Ovary (tissue), 7 donors: ENCODE measurements at regions not wholly inside any gene's neighbourhood (a gene's known extent, or its start where the extent isn't known, plus 50 kb on each side); places are given as distances from the start of the nearest gene placed in this dataset.
"Not testable (repeated sequence)": the region's sequence is repeated elsewhere in the genome, so short reads cannot be mapped to it uniquely, and the experiment has no call there.

Experiments
- DNase-seq, 5 donors: peaks; one replicate each; pipeline ENCODE4 v3.0.0-alpha.2; 2019 to 2020
- H3K27ac ChIP-seq, 2 donors: fragments of 200-600 bp; one replicate each; pipeline versions ENCODE4 v1.5.1 to v1.8.0; 2019 to 2022
- H3K27me3 ChIP-seq: fragments of 200-600 bp; one replicate; pipeline ENCODE4 v1.8.0; 2022
- H3K36me3 ChIP-seq: fragments of 200-600 bp; sonication (generic); one replicate; pipeline ENCODE4 v1.5.1; 2019
- H3K4me1 ChIP-seq: one replicate; pipeline ENCODE4 v1.8.1; 2013; ENCODE audit warnings: mild to moderate bottlenecking, moderate library complexity; ENCODE audit not compliant: insufficient read depth
- H3K4me3 ChIP-seq: fragments of 200-600 bp; sonication (generic); one replicate; pipeline ENCODE4 v1.5.1; 2017
- H3K9me3 ChIP-seq, 2 donors: fragments of 200-600 bp in 1 of 2; sonication (generic) in 1 of 2; one replicate each; pipeline versions ENCODE4 v1.5.1 to v1.8.1; 2013 to 2019; ENCODE audit warnings: mild to moderate bottlenecking in 1 of 2, moderate library complexity in 1 of 2
- CTCF ChIP-seq, 3 donors: fragments of 450-650 bp in 2 of 3; fragments of 200-600 bp in 1 of 3; IDR thresholded peaks; one replicate each; pipeline versions ENCODE4 v1.5.1 to v1.8.0; 2016 to 2022; ENCODE audit warnings: antibody characterized with exemption in 3 of 3, mild to moderate bottlenecking in 1 of 3
- EP300 ChIP-seq: sonication (generic); formaldehyde crosslinking; IDR thresholded peaks from one replicate; pipeline ENCODE4 v1.6.1; 2017; ENCODE audit warnings: antibody characterized with exemption
- POLR2A ChIP-seq: fragments of 450-650 bp; IDR thresholded peaks from one replicate; pipeline ENCODE4 v1.6.1; 2017; ENCODE audit warnings: antibody characterized with exemption, mild to moderate bottlenecking, moderate library complexity
- WGBS, 3 donors: extraction: QIAGEN DNeasy Blood & Tissue Kit in 1 of 3; methylation state at CpG; one replicate each; pipeline versions ENCODE4 v1.1.5 to v1.1.7; 2013 to 2017; 5-methylcytosine and 5-hydroxymethylcytosine counted together
- intact Hi-C, 4 donors: fragments of 100-400 bp; cut with DNase I; formaldehyde crosslinking; loops; one replicate each; pipeline versions ENCODE4 v1.11.0 to v1.15.1; 2022 to 2023
- donor health status: DM: no; HTN: no; CAD: no; lungs with moderate emphysema.
- donor health status: DM: no; HTN: no; CAD: no.
- donor health status: Bipolar disorder and iron deficiency.
- donor health status: DM: no; HTN: no; CAD: no.
- donor health status: DM: yes; HTN: yes; CAD: no.

- no peaks in the 10 kb centered on the region for H3K9me3 ChIP-seq
- H3K27ac ChIP-seq = no peak overlapping the region
- H3K36me3 ChIP-seq = no peaks in the 10 kb centered on the region
- no peak for DNase-seq
- no peaks in the 10 kb centered on the region for H3K27me3 ChIP-seq
- no peaks in the 10 kb centered on the region for H3K4me1 ChIP-seq
- H3K4me3 ChIP-seq = no peak overlapping the region
- no peak for TF ChIP-seq POLR2A
- no peak for TF ChIP-seq CTCF (IDR thresholded peaks at IDR 0.05)
- TF ChIP-seq EP300 = no peak
- intact Hi-C loops = no loop called here
Observed at GRCh38 chr2:133642791-133643191, 74.5 kb upstream of the NCKAP5 start.

DNA sequence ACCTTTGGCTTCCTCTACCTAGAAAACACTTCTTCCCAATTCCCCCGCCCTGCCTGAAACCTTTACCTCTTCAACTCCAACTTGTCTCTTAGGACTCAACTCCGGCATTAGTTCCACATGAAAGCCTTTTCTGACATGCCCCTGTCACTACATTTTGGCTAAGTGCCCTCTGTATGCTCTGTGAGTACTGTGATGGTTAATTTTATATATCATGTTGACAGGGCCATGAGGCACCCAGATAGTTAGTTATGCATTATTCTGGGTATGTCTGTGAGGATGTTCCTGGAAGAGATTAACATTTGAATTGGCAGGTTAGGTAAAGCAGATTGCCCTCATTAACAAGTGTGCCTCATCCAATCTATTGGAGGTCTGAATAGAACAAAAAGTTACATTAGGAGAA lies 75.6 kb upstream of the NCKAP5 start:
- TF ChIP-seq CTCF (IDR thresholded peaks at IDR 0.05) = no peak
- TF ChIP-seq EP300 = no peak
- no peak for TF ChIP-seq POLR2A
- Histone ChIP-seq H3K27ac (no peak overlapping the region), H3K4me1 (no peaks in the 10 kb centered on the region), H3K4me3 (no peak overlapping the region), H3K9me3 (no peaks in the 10 kb centered on the region), H3K36me3 (no peaks in the 10 kb centered on the region), H3K27me3 (no peaks in the 10 kb centered on the region)
- 93% methylated on average over 2 of the region's 2 CpGs for WGBS, 3 donors
- DNase-seq = no peak
- intact Hi-C loops = no loop called here

DNA sequence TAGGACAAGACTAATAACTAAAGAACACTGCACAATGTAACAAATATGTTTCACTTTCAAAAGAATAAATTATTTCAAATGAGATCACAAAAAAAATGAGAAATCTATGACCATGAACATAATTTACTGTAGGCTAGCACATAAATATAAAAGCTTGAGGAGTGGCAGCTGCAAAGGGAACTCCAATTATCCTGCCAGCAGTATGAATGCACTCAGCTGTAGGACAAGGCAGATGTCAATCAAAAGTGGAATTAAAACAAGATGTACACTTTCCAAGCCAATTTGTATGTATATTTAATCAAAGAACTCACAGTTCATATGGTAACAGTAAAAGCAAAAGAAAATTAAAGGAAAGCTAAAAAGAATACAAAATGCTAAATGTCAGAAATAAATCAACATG lies 76.6 kb upstream of the NCKAP5 start:
- Histone ChIP-seq H3K36me3 (no peaks in the 10 kb centered on the region), H3K27me3 (no peaks in the 10 kb centered on the region), H3K4me1 (no peaks in the 10 kb centered on the region), H3K27ac (no peak overlapping the region), H3K9me3 (no peaks in the 10 kb centered on the region), H3K4me3 (no peak overlapping the region)
- DNase-seq = no peak
- intact Hi-C loops = no loop called here
- no peak for TF ChIP-seq EP300
- TF ChIP-seq POLR2A = no peak
- TF ChIP-seq CTCF (IDR thresholded peaks at IDR 0.05) = no peak

- DNase-seq, H3K4me1 ChIP-seq, H3K9me3 ChIP-seq, H3K27me3 ChIP-seq, H3K27ac ChIP-seq, H3K4me3 ChIP-seq, H3K36me3 ChIP-seq, intact Hi-C loops: not testable (repeated sequence)
- 95 to 96% (median 95%) methylated on average over 1 of the region's 1 CpG for WGBS, 3 donors
Observed at GRCh38 chr2:133647386-133647785, 79.1 kb upstream of the NCKAP5 start.

DNA sequence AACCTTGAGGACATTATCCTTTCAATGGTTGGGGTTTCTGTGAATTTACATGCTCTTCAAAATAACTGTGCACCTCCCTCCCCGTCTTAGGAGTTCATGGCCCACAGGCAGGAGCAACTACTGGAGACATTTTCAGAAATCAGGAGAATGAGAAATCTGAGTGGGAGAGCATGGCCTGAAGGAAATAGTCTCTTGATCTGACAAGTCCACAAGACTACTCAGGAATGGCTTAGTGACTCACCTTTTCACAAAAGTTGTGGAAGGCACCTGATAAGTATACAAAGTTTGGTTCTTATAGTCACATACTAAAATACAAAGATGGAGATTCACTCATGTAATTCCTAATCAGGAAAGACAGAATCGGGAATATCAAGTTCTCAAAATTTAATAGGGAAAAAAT lies 83.6 kb upstream of the NCKAP5 start:
- no peaks in the 10 kb centered on the region for H3K27me3 ChIP-seq
- 51 to 65% (median 65%) methylated on average over 2 of the region's 2 CpGs for WGBS, 3 donors
- DNase-seq = no peak
- peaks cover 0 to 3% of the 10 kb centered on the region in 2 donors for H3K9me3 ChIP-seq
- intact Hi-C loops = no loop called here
- no peaks in the 10 kb centered on the region for H3K4me1 ChIP-seq
- TF ChIP-seq EP300 = no peak
- no peak overlapping the region for H3K4me3 ChIP-seq
- H3K36me3 ChIP-seq = no peaks in the 10 kb centered on the region
- no peak overlapping the region for H3K27ac ChIP-seq

- no peaks in the 10 kb centered on the region for H3K36me3 ChIP-seq
- no peak for TF ChIP-seq CTCF (IDR thresholded peaks at IDR 0.05)
- no peak for TF ChIP-seq EP300
- TF ChIP-seq POLR2A = no peak
- H3K9me3 ChIP-seq = peaks cover 0 to 3% of the 10 kb centered on the region in 2 donors
- H3K27ac ChIP-seq = no peak overlapping the region
- no peaks in the 10 kb centered on the region for H3K4me1 ChIP-seq
- no peaks in the 10 kb centered on the region for H3K27me3 ChIP-seq
- WGBS, 3 donors = 11 to 32% (median 24%) methylated on average over 4 of the region's 4 CpGs
- no peak overlapping the region for H3K4me3 ChIP-seq
- intact Hi-C loops = no loop called here
- no peak for DNase-seq
Observed at GRCh38 chr2:133652398-133652797, 84.1 kb upstream of the NCKAP5 start.
